Activated CD8-positive, alpha-beta T cell treated with anti-CD3 and anti-CD28 coated beads, Interleukin-2, amount 10 ng/mL, durations not matched to agents 7 days and 5 days (primary cell): ENCODE measurements at regions not wholly inside any gene's neighbourhood (a gene's known extent, or its start where the extent isn't known, plus 50 kb on each side); places are given as distances from the start of the nearest gene placed in this dataset.
"Not testable (repeated sequence)": the region's sequence is repeated elsewhere in the genome, so short reads cannot be mapped to it uniquely, and the experiment has no call there.

Experiments
- ATAC-seq: fragments of 150-1000 bp; cut with Tn5 transposase; one replicate; pipeline ENCODE4 v1.10.0; 2021; ENCODE audit warnings: moderate library complexity
- CTCF ChIA-PET: fragments of 350-600 bp; sonication (Branson Sonifier 250); formaldehyde crosslinking; loops from one replicate; lab custom pipeline; 2021; ENCODE audit warnings: antibody characterized with exemption; lab: Charles Lee
- POLR2A ChIA-PET: fragments of 350-600 bp; sonication (Branson Sonifier 250); formaldehyde crosslinking; loops from one replicate; lab custom pipeline; 2021; ENCODE audit warnings: antibody characterized with exemption; lab: Charles Lee
- DNase-seq: peaks from one replicate; pipeline ENCODE4 v3.0.0-alpha.2; 2020
- H3K27ac Mint-ChIP-seq: one replicate; pipeline ENCODE4 v1.8.0; 2021; ENCODE audit warnings: mild to moderate bottlenecking, mixed read lengths
- H3K27me3 Mint-ChIP-seq: one replicate; pipeline ENCODE4 v1.8.0; 2021; ENCODE audit warnings: low read depth, mixed read lengths
- H3K36me3 Mint-ChIP-seq: one replicate; pipeline ENCODE4 v1.8.0; 2021; ENCODE audit warnings: low read depth, mixed read lengths
- H3K4me1 Mint-ChIP-seq: one replicate; pipeline ENCODE4 v1.8.0; 2021; ENCODE audit warnings: low read depth, mixed read lengths
- H3K4me3 Mint-ChIP-seq: one replicate; pipeline ENCODE4 v1.8.0; 2021; ENCODE audit warnings: mild to moderate bottlenecking, mixed read lengths
- H3K9me3 Mint-ChIP-seq: one replicate; pipeline ENCODE4 v1.8.0; 2022; ENCODE audit warnings: mixed read lengths; ENCODE audit not compliant: insufficient read depth

GRCh38 chrY:12469081-12469480 is 231.9 kb upstream of the USP9Y start:
- no peak for ATAC-seq
- CTCF ChIA-PET = no interaction called here
- H3K9me3 Mint-ChIP-seq = peaks cover 11% of the 10 kb centered on the region

GRCh38 chrY:12474472-12474871 is 226.6 kb upstream of the USP9Y start:
- no peak for ATAC-seq
- CTCF ChIA-PET = no interaction called here

More at GRCh38 chrY:12469081-12469480, 231.9 kb upstream of the USP9Y start:
- Mint-ChIP-seq H3K27ac (no peak overlapping the region), H3K4me1 (no peaks in the 10 kb centered on the region), H3K27me3 (no peaks in the 10 kb centered on the region), H3K36me3 (no peaks in the 10 kb centered on the region), H3K4me3 (no peak overlapping the region)
- POLR2A ChIA-PET = no interaction called here
- DNase-seq = no peak

GRCh38 chrY:12479382-12479781 is 221.6 kb upstream of the USP9Y start:
- Mint-ChIP-seq H3K9me3 (peaks cover 1% of the 10 kb centered on the region), H3K4me1 (peaks cover 3% of the 10 kb centered on the region), H3K27ac (no peak overlapping the region), H3K27me3 (no peaks in the 10 kb centered on the region), H3K4me3 (no peak overlapping the region), H3K36me3 (no peaks in the 10 kb centered on the region)
- ChIA-PET CTCF (interaction anchor here (1.0 kb wide), 1 partner anchor 142 kb away, joined by 5 read pairs; no protein-coding TSS in a partner anchor), POLR2A (no interaction called here)
- DNase-seq (peak; percentile 54), ATAC-seq (no peak)

More at GRCh38 chrY:12474472-12474871, 226.6 kb upstream of the USP9Y start:
- H3K36me3 Mint-ChIP-seq = no peaks in the 10 kb centered on the region
- POLR2A ChIA-PET = no interaction called here
- H3K27me3 Mint-ChIP-seq = no peaks in the 10 kb centered on the region
- no peak for DNase-seq
- no peak overlapping the region for H3K27ac Mint-ChIP-seq
- no peaks in the 10 kb centered on the region for H3K9me3 Mint-ChIP-seq
- peaks cover 3% of the 10 kb centered on the region for H3K4me1 Mint-ChIP-seq
- no peak overlapping the region for H3K4me3 Mint-ChIP-seq

- Mint-ChIP-seq H3K27me3 (no peaks in the 10 kb centered on the region), H3K36me3 (no peaks in the 10 kb centered on the region), H3K4me1 (peaks cover 3% of the 10 kb centered on the region), H3K27ac (no peak overlapping the region), H3K9me3 (peaks cover 3% of the 10 kb centered on the region), H3K4me3 (no peak overlapping the region)
- ATAC-seq = no peak
- no peak for DNase-seq
- POLR2A ChIA-PET = no interaction called here
- CTCF ChIA-PET = no interaction called here
Measured at GRCh38 chrY:12483394-12483793, 217.6 kb upstream of the USP9Y start.

GRCh38 chrY:12490558-12491209 is 210.3 kb upstream of the USP9Y start:
- H3K36me3 Mint-ChIP-seq = no peaks in the 10 kb centered on the region
- H3K27me3 Mint-ChIP-seq = no peaks in the 10 kb centered on the region
- ATAC-seq (no peak), DNase-seq (peak; percentile 21)
- no peak overlapping the region for H3K4me3 Mint-ChIP-seq
- H3K4me1 Mint-ChIP-seq = no peaks in the 10 kb centered on the region
- no peaks in the 10 kb centered on the region for H3K9me3 Mint-ChIP-seq
- no peak overlapping the region for H3K27ac Mint-ChIP-seq
- ChIA-PET POLR2A (no interaction called here), CTCF (no interaction called here)

GRCh38 chrY:12492218-12492617 is 208.8 kb upstream of the USP9Y start:
- ATAC-seq (no peak), DNase-seq (no peak)
- ChIA-PET POLR2A (no interaction called here), CTCF (no interaction called here)
- no peaks in the 10 kb centered on the region for H3K27me3 Mint-ChIP-seq
- no peak overlapping the region for H3K27ac Mint-ChIP-seq
- no peak overlapping the region for H3K4me3 Mint-ChIP-seq
- H3K4me1 Mint-ChIP-seq = no peaks in the 10 kb centered on the region
- H3K36me3 Mint-ChIP-seq = no peaks in the 10 kb centered on the region
- H3K9me3 Mint-ChIP-seq = no peaks in the 10 kb centered on the region

- Mint-ChIP-seq H3K4me3 (no peak overlapping the region), H3K27ac (no peak overlapping the region), H3K27me3 (no peaks in the 10 kb centered on the region), H3K9me3 (no peaks in the 10 kb centered on the region), H3K36me3 (no peaks in the 10 kb centered on the region), H3K4me1 (no peaks in the 10 kb centered on the region)
- ChIA-PET CTCF (no interaction called here), POLR2A (no interaction called here)
- ATAC-seq (no peak), DNase-seq (no peak)
Measured at GRCh38 chrY:12496007-12496406, 205.0 kb upstream of the USP9Y start.

- CTCF ChIA-PET = no interaction called here
- POLR2A ChIA-PET = no interaction called here
- no peak for DNase-seq
- Mint-ChIP-seq H3K36me3 (no peaks in the 10 kb centered on the region), H3K27me3 (no peaks in the 10 kb centered on the region), H3K9me3 (no peaks in the 10 kb centered on the region), H3K4me1 (no peaks in the 10 kb centered on the region), H3K4me3 (no peak overlapping the region), H3K27ac (no peak overlapping the region)
- ATAC-seq = no peak
Measured at GRCh38 chrY:12500096-12500495, 200.9 kb upstream of the USP9Y start.

- ATAC-seq, H3K36me3 Mint-ChIP-seq, H3K4me1 Mint-ChIP-seq, POLR2A ChIA-PET, H3K27ac Mint-ChIP-seq, H3K27me3 Mint-ChIP-seq, CTCF ChIA-PET, H3K4me3 Mint-ChIP-seq, H3K9me3 Mint-ChIP-seq, DNase-seq: not testable (repeated sequence)
Measured at GRCh38 chrY:12504028-12504427, 197.0 kb upstream of the USP9Y start.

GRCh38 chrY:12517338-12517737 is 183.7 kb upstream of the USP9Y start:
- Mint-ChIP-seq H3K27me3 (no peaks in the 10 kb centered on the region), H3K9me3 (no peaks in the 10 kb centered on the region), H3K4me3 (no peak overlapping the region), H3K36me3 (no peaks in the 10 kb centered on the region), H3K4me1 (no peaks in the 10 kb centered on the region), H3K27ac (no peak overlapping the region)
- ChIA-PET CTCF (no interaction called here), POLR2A (no interaction called here)
- ATAC-seq (no peak), DNase-seq (no peak)

- CTCF ChIA-PET = interaction anchor here (0.7 kb wide), 1 partner anchor 97 kb away, joined by 3 read pairs; no protein-coding TSS in a partner anchor
- H3K27ac Mint-ChIP-seq = no peak overlapping the region
Measured at GRCh38 chrY:12525206-12525605, 175.8 kb upstream of the USP9Y start.

GRCh38 chrY:12526362-12527063 is 174.5 kb upstream of the USP9Y start:
- ATAC-seq (no peak), DNase-seq (no peak)
- ChIA-PET POLR2A (no interaction called here), CTCF (no interaction called here)
- Mint-ChIP-seq H3K4me1 (peaks cover 3% of the 10 kb centered on the region), H3K36me3 (no peaks in the 10 kb centered on the region), H3K4me3 (no peak overlapping the region), H3K27ac (no peak overlapping the region), H3K27me3 (no peaks in the 10 kb centered on the region), H3K9me3 (no peaks in the 10 kb centered on the region)

More at GRCh38 chrY:12525206-12525605, 175.8 kb upstream of the USP9Y start:
- no peak for DNase-seq
- H3K4me3 Mint-ChIP-seq = no peak overlapping the region
- H3K4me1 Mint-ChIP-seq = peaks cover 3% of the 10 kb centered on the region
- POLR2A ChIA-PET = no interaction called here
- H3K36me3 Mint-ChIP-seq = no peaks in the 10 kb centered on the region
- no peaks in the 10 kb centered on the region for H3K9me3 Mint-ChIP-seq
- no peaks in the 10 kb centered on the region for H3K27me3 Mint-ChIP-seq
- ATAC-seq = no peak
